Right renal pelvis (tissue), 4 donors: ENCODE measurements at regions not wholly inside any gene's neighbourhood (a gene's known extent, or its start where the extent isn't known, plus 50 kb on each side); places are given as distances from the start of the nearest gene placed in this dataset.

Experiments used
- DNase-seq, 4 donors: peaks; one replicate each; pipeline ENCODE4 v3.0.0-alpha.2; 2013; ENCODE audit warnings: low read depth in 4 of 4, low spot score in 3 of 4, missing footprints in 1 of 4

GRCh38 chr5:2128686-2129355 lies 246.1 kb upstream of the IRX4 start:
- DNase-seq, result no peak

GRCh38 chr5:2126512-2126911 lies 243.8 kb upstream of the IRX4 start:
- DNase-seq, result no peak

GRCh38 chr5:2125901-2126265 lies 243.2 kb upstream of the IRX4 start:
- no peak for DNase-seq

- DNase-seq, result no peak
Measured at GRCh38 chr5:2125171-2125900, 242.6 kb upstream of the IRX4 start.

GRCh38 chr5:2124434-2125170 lies 241.9 kb upstream of the IRX4 start:
- DNase-seq, result no peak

GRCh38 chr5:2123874-2124273 lies 241.1 kb upstream of the IRX4 start:
- DNase-seq, result no peak

- no peak for DNase-seq
Measured at GRCh38 chr5:2120361-2120760, 237.6 kb upstream of the IRX4 start.

- DNase-seq, result no peak
Measured at GRCh38 chr5:2119573-2119972, 236.8 kb upstream of the IRX4 start.

GRCh38 chr5:2113348-2114131 lies 230.8 kb upstream of the IRX4 start:
- no peak for DNase-seq

GRCh38 chr5:2112173-2113025 lies 229.7 kb upstream of the IRX4 start:
- DNase-seq, result peak in 1 of 4 donors; percentile 19

- DNase-seq, result no peak
Measured at GRCh38 chr5:2111569-2112105, 228.9 kb upstream of the IRX4 start.

GRCh38 chr5:2110934-2111462 lies 228.3 kb upstream of the IRX4 start:
- DNase-seq, result no peak

- DNase-seq, result no peak
Measured at GRCh38 chr5:2110137-2110933, 227.6 kb upstream of the IRX4 start.

GRCh38 chr5:2109566-2109965 lies 226.8 kb upstream of the IRX4 start:
- DNase-seq, result no peak

- no peak for DNase-seq
Measured at GRCh38 chr5:2106721-2107120, 224.0 kb upstream of the IRX4 start.

GRCh38 chr5:2105141-2105540 lies 222.4 kb upstream of the IRX4 start:
- no peak for DNase-seq

- no peak for DNase-seq
Measured at GRCh38 chr5:2103940-2104339, 221.2 kb upstream of the IRX4 start.

GRCh38 chr5:2102819-2103776 lies 220.4 kb upstream of the IRX4 start:
- no peak for DNase-seq
